ENCODE measurements at regions not wholly inside any gene's neighbourhood (a gene's known extent, or its start where the extent isn't known, plus 50 kb on each side); places are given as distances from the start of the nearest gene placed in this dataset.

DNA sequence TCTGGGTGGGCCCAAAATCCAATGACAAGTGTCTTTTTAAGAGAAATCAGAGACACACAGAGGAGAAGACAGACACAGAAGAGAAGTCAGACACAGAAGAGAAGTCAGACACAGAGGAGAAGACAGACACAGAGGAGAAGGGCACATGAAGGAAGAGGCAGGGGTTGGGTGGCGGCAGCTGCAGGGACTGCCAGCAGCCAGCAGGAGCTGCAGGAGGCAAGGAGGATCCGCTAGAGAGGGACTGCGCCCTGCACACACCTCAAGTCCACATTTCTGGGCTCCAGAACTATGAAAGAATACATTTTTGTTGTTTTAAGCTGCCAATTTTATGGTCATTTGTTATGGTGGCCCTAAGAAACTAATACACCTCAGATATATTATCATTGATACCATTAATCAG, 140.6 kb downstream of the ZIC5 start:
- Histone ChIP-seq H3F3A (ENCODE audit: low read depth) (no peaks in the 10 kb centered on the region), H3K9me3 (ENCODE audit: insufficient read depth, low read depth, low read length) (no peaks in the 10 kb centered on the region), H2AFZ (ENCODE audit: low read length) (no peak overlapping the region), H3K9ac (ENCODE audit: low read depth, low read length, poor library complexity, severe bottlenecking) (no peak overlapping the region), H3K27me3 (ENCODE audit: insufficient read depth, low read length, poor library complexity, severe bottlenecking) (no peaks in the 10 kb centered on the region), H3K4me3 (ENCODE audit: low read length, poor library complexity, severe bottlenecking) (no peak overlapping the region), H3K4me2 (ENCODE audit: low read depth, low read length, poor library complexity, severe bottlenecking) (no peak overlapping the region), H3K9me2 (replicated peaks; ENCODE audit: low read depth, low read length) (no peaks in the 10 kb centered on the region), H4K20me1 (ENCODE audit: insufficient read depth, low read length, poor library complexity, severe bottlenecking) (no peaks in the 10 kb centered on the region), H3K79me2 (ENCODE audit: insufficient read depth, low read length) (no peaks in the 10 kb centered on the region), H3K4me1 (ENCODE audit: insufficient read depth, low read length, poor library complexity, severe bottlenecking) (no peaks in the 10 kb centered on the region), H3K36me3 (ENCODE audit: insufficient read depth, low read length) (no peaks in the 10 kb centered on the region)
- TF ChIP-seq, protein P1, sequence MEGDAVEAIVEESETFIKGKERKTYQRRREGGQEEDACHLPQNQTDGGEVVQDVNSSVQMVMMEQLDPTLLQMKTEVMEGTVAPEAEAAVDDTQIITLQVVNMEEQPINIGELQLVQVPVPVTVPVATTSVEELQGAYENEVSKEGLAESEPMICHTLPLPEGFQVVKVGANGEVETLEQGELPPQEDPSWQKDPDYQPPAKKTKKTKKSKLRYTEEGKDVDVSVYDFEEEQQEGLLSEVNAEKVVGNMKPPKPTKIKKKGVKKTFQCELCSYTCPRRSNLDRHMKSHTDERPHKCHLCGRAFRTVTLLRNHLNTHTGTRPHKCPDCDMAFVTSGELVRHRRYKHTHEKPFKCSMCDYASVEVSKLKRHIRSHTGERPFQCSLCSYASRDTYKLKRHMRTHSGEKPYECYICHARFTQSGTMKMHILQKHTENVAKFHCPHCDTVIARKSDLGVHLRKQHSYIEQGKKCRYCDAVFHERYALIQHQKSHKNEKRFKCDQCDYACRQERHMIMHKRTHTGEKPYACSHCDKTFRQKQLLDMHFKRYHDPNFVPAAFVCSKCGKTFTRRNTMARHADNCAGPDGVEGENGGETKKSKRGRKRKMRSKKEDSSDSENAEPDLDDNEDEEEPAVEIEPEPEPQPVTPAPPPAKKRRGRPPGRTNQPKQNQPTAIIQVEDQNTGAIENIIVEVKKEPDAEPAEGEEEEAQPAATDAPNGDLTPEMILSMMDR (conservative IDR thresholded peaks at IDR 0.05; ENCODE audit: low read length): no peak; the same call in 1 of the 2 replicates
- no peak for TF ChIP-seq EZH2phosphoT487 (IDR thresholded peaks at IDR 0.05; ENCODE audit: borderline replicate concordance)

DNA sequence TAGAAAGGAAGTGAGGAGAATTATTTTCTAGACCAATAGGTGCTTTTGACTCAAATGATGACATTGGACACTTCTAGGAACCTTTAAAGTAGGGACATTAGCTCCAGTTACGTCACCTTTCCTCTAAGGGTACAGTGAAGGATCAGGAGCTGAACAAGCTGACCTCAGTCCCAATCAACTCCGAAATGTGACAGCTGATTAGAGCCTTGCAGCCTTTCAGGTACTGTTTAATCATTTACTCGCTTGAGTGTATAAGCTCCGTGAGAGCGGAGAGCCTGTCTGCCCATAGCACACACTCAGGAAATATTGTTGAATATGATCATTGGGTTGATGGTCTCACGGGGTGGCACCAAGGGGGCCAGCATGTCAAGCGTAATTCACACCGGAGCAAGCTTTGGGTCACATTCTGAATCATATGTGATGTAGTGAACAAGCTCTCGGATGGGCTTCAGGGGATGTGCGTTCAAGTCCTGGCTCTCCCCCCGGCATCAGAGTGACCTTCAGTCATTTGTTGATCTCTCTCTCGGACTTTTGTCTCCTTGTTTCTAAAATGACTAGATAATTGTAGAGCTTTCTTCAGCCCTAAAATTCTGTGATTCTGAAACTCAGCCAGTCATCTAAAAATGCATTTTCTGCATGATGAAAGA, 141.9 kb downstream of the ZIC5 start:
- H3K79me2 ChIP-seq (ENCODE audit: insufficient read depth, low read length): no peaks in the 10 kb centered on the region
- no peaks in the 10 kb centered on the region for H3K9me2 ChIP-seq (replicated peaks; ENCODE audit: low read depth, low read length)
- H3K9me3 ChIP-seq (ENCODE audit: insufficient read depth, low read depth, low read length): no peaks in the 10 kb centered on the region
- H3K4me3 ChIP-seq (ENCODE audit: low read length, poor library complexity, severe bottlenecking): no peak overlapping the region
- no peaks in the 10 kb centered on the region for H4K20me1 ChIP-seq (ENCODE audit: insufficient read depth, low read length, poor library complexity, severe bottlenecking)
- no peak overlapping the region for H2AFZ ChIP-seq (ENCODE audit: low read length)
- no peaks in the 10 kb centered on the region for H3F3A ChIP-seq (ENCODE audit: low read depth)
- H3K9ac ChIP-seq (ENCODE audit: low read depth, low read length, poor library complexity, severe bottlenecking): no peak overlapping the region
- H3K4me2 ChIP-seq (ENCODE audit: low read depth, low read length, poor library complexity, severe bottlenecking): no peak overlapping the region
- no peak for TF ChIP-seq EZH2phosphoT487 (IDR thresholded peaks at IDR 0.05; ENCODE audit: borderline replicate concordance)
- TF ChIP-seq, protein P1 (conservative IDR thresholded peaks at IDR 0.05; ENCODE audit: low read length): no peak
- no peaks in the 10 kb centered on the region for H3K36me3 ChIP-seq (ENCODE audit: insufficient read depth, low read length)
- H3K27me3 ChIP-seq (ENCODE audit: insufficient read depth, low read length, poor library complexity, severe bottlenecking): no peaks in the 10 kb centered on the region
- H3K4me1 ChIP-seq (ENCODE audit: insufficient read depth, low read length, poor library complexity, severe bottlenecking): no peaks in the 10 kb centered on the region

DNA sequence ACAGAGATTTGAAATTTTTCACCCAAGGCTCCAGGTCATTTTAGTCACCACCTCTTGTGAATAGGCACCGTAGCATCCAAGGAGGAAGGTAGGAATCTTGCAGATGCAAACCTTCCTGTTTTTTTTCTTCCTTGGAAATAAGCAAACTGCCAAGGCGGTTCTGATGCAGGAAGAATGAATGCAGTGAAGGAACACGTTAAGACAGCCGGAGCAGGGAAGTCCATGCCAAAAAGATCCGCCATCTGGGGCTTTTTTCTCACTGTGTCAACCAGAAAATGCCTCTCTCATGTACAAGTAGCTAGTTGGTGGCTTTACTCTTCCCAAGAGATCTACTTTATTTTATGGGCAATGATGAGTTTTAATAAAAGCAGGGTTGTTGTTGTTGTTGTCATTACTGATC, 142.4 kb downstream of the ZIC5 start:
- no peaks in the 10 kb centered on the region for H3K36me3 ChIP-seq (ENCODE audit: insufficient read depth, low read length)
- TF ChIP-seq, protein P1 (conservative IDR thresholded peaks at IDR 0.05; ENCODE audit: low read length): no peak
- no peak for TF ChIP-seq EZH2phosphoT487 (IDR thresholded peaks at IDR 0.05; ENCODE audit: borderline replicate concordance)
- H4K20me1 ChIP-seq (ENCODE audit: insufficient read depth, low read length, poor library complexity, severe bottlenecking): no peaks in the 10 kb centered on the region
- H3K4me1 ChIP-seq (ENCODE audit: insufficient read depth, low read length, poor library complexity, severe bottlenecking): no peaks in the 10 kb centered on the region
- H2AFZ ChIP-seq (ENCODE audit: low read length): no peak overlapping the region
- no peak overlapping the region for H3K9ac ChIP-seq (ENCODE audit: low read depth, low read length, poor library complexity, severe bottlenecking)
- H3K4me2 ChIP-seq (ENCODE audit: low read depth, low read length, poor library complexity, severe bottlenecking): no peak overlapping the region
- H3K27me3 ChIP-seq (ENCODE audit: insufficient read depth, low read length, poor library complexity, severe bottlenecking): no peaks in the 10 kb centered on the region
- no peak overlapping the region for H3K4me3 ChIP-seq (ENCODE audit: low read length, poor library complexity, severe bottlenecking)
- no peaks in the 10 kb centered on the region for H3K9me2 ChIP-seq (replicated peaks; ENCODE audit: low read depth, low read length)
- no peaks in the 10 kb centered on the region for H3K9me3 ChIP-seq (ENCODE audit: insufficient read depth, low read depth, low read length)
- no peaks in the 10 kb centered on the region for H3K79me2 ChIP-seq (ENCODE audit: insufficient read depth, low read length)
- H3F3A ChIP-seq (ENCODE audit: low read depth): no peaks in the 10 kb centered on the region

All from Loucy (cell line).